Calu3 (cell line): ENCODE measurements at regions not wholly inside any gene's neighbourhood (a gene's known extent, or its start where the extent isn't known, plus 50 kb on each side); places are given as distances from the start of the nearest gene placed in this dataset.

Experiments used
- BruUV-seq: library from RNA; stranded (reverse); fragments of 400-500 nt; replicated peaks from 2 replicates; lab custom pipeline; 2021; lab: Mats Ljungman, UMichigan
- CTCF ChIA-PET: fragments of 300-600 bp; sonication (Branson Sonifier 250); formaldehyde crosslinking; loops from one replicate; lab custom pipeline; 2022; ENCODE audit warnings: antibody characterized with exemption; lab: Charles Lee
- DNase-seq: peaks from one replicate; pipeline ENCODE4 v3.0.0; 2022
- H3K27ac Mint-ChIP-seq: one replicate; pipeline ENCODE4 v1.8.0; 2022; ENCODE audit warnings: mixed read lengths; ENCODE audit not compliant: unreplicated experiment
- H3K27me3 Mint-ChIP-seq: one replicate; pipeline ENCODE4 v1.8.0; 2022; ENCODE audit warnings: mixed read lengths; ENCODE audit not compliant: unreplicated experiment
- H3K36me3 Mint-ChIP-seq: one replicate; pipeline ENCODE4 v1.8.0; 2022; ENCODE audit warnings: mild to moderate bottlenecking, moderate library complexity, mixed read lengths; ENCODE audit not compliant: insufficient read depth, unreplicated experiment
- H3K4me1 Mint-ChIP-seq: one replicate; pipeline ENCODE4 v1.8.0; 2022; ENCODE audit warnings: mild to moderate bottlenecking, low read depth, mixed read lengths; ENCODE audit not compliant: unreplicated experiment
- H3K4me3 Mint-ChIP-seq: one replicate; pipeline ENCODE4 v1.8.0; 2022; ENCODE audit warnings: mild to moderate bottlenecking, low read depth, moderate library complexity, mixed read lengths; ENCODE audit not compliant: unreplicated experiment
- H3K9me3 Mint-ChIP-seq: one replicate; pipeline ENCODE4 v1.8.0; 2022; ENCODE audit warnings: low read depth, mixed read lengths; ENCODE audit not compliant: unreplicated experiment
- intact Hi-C: fragments of 100-400 bp; cut with micrococcal nuclease; formaldehyde crosslinking; loops from one replicate; pipeline ENCODE4 v1.10.0; 2022; ENCODE audit not compliant: unreplicated experiment
- TF ChIP-seq, protein P1 (sequence below): fragments of 200-600 bp; IDR thresholded peaks from one replicate; pipeline ENCODE4 v1.8.0; 2022; ENCODE audit warnings: antibody characterized with exemption; ENCODE audit not compliant: unreplicated experiment

- H3K36me3 Mint-ChIP-seq, result no peaks in the 10 kb centered on the region
- DNase-seq, result no peak
- TF ChIP-seq, protein P1, sequence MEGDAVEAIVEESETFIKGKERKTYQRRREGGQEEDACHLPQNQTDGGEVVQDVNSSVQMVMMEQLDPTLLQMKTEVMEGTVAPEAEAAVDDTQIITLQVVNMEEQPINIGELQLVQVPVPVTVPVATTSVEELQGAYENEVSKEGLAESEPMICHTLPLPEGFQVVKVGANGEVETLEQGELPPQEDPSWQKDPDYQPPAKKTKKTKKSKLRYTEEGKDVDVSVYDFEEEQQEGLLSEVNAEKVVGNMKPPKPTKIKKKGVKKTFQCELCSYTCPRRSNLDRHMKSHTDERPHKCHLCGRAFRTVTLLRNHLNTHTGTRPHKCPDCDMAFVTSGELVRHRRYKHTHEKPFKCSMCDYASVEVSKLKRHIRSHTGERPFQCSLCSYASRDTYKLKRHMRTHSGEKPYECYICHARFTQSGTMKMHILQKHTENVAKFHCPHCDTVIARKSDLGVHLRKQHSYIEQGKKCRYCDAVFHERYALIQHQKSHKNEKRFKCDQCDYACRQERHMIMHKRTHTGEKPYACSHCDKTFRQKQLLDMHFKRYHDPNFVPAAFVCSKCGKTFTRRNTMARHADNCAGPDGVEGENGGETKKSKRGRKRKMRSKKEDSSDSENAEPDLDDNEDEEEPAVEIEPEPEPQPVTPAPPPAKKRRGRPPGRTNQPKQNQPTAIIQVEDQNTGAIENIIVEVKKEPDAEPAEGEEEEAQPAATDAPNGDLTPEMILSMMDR, result no peak
- CTCF ChIA-PET, result no interaction called here
- no peak overlapping the region for H3K4me3 Mint-ChIP-seq
- intact Hi-C loops, result no loop called here
- no peaks in the 10 kb centered on the region for H3K27me3 Mint-ChIP-seq
- no peak overlapping the region for H3K27ac Mint-ChIP-seq
- no TSS peak for BruUV-seq
- no peaks in the 10 kb centered on the region for H3K4me1 Mint-ChIP-seq
- H3K9me3 Mint-ChIP-seq, result no peaks in the 10 kb centered on the region
Measured at GRCh38 chr13:84208246-84208910, 326.1 kb upstream of the SLITRK1 start.

DNA sequence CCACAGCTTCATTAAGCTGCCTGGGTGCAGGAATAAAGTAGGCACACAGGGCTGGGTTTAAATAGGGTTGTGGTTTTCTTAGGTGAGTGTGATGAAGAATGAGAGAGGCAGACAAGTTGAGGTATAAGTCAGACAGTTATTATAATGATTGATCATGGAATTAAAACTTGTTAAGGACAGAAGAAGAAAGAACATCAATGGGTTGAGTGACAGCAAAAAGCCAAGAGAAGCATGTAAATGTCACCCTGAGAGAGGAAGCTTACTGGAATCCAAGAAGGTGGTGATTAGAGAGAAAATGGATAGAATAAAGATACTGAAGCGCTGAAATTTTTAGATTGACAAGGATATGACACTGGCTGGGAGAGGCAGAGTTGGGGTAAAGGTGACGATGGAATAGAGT is 325.2 kb upstream of the SLITRK1 start:
- Mint-ChIP-seq H3K27ac (no peak overlapping the region), H3K27me3 (no peaks in the 10 kb centered on the region), H3K4me3 (no peak overlapping the region), H3K9me3 (no peaks in the 10 kb centered on the region), H3K4me1 (no peaks in the 10 kb centered on the region), H3K36me3 (no peaks in the 10 kb centered on the region)
- intact Hi-C loops, result no loop called here
- no TSS peak for BruUV-seq
- TF ChIP-seq, protein P1, result no peak
- DNase-seq, result no peak
- CTCF ChIA-PET, result no interaction called here

DNA sequence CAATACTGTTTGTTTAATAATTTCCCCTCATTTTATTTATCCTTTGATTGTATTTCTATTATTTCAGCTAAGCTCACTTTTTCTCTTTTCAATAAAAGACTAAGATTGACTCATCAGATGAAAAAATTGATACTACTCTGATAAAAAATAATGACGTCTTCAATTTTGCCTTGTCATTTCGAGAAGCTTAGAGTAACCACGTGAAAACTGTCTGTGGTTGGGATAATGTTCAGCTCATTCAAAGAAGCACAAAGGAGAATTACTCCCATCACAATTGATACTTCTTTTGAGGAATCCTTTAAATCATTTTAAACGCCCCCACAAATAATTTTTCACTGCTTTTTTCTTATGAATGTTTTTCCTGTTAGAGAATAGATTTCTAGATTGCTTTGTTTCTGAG is 318.7 kb upstream of the SLITRK1 start:
- Mint-ChIP-seq H3K4me3 (no peak overlapping the region), H3K27me3 (no peaks in the 10 kb centered on the region), H3K36me3 (no peaks in the 10 kb centered on the region), H3K9me3 (peaks cover 6% of the 10 kb centered on the region), H3K27ac (no peak overlapping the region), H3K4me1 (no peaks in the 10 kb centered on the region)
- CTCF ChIA-PET, result no interaction called here
- TF ChIP-seq, protein P1, result no peak
- intact Hi-C loops, result no loop called here
- DNase-seq, result no peak
- no TSS peak for BruUV-seq

DNA sequence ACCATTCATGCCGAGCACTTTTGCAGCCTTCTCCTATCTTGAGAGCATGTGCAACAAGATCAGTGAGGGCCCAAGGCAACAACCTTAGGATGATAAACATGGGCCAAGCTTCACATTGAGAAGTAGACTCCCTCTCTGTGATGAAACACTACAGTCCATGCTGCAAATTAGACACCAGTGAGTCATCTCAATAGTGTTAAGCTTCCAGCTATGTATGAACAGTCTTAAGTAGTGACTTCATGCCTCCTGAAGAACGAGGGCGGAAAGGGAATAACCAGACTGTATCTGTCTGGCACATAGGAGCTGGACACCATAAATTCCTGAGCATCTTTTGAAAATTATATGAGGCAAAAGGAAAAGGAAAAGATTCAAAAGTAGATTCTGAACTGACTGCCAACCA is 309.9 kb upstream of the SLITRK1 start:
- CTCF ChIA-PET, result no interaction called here
- intact Hi-C loops, result no loop called here
- Mint-ChIP-seq H3K27ac (no peak overlapping the region), H3K27me3 (no peaks in the 10 kb centered on the region), H3K9me3 (peaks cover 2% of the 10 kb centered on the region), H3K36me3 (no peaks in the 10 kb centered on the region), H3K4me1 (no peaks in the 10 kb centered on the region), H3K4me3 (no peak overlapping the region)
- BruUV-seq, result no TSS peak
- TF ChIP-seq, protein P1, result no peak
- no peak for DNase-seq
